Gastrocnemius medialis (tissue), 4 donors: ENCODE measurements at regions not wholly inside any gene's neighbourhood (a gene's known extent, or its start where the extent isn't known, plus 50 kb on each side); places are given as distances from the start of the nearest gene placed in this dataset.

Experiments used
- ATAC-seq, 2 donors: fragments of 150-250 bp; one replicate each; pipeline ENCODE4 v1.9.1; 2016
- DNase-seq, 2 donors: peaks; one replicate each; pipeline ENCODE4 v3.0.0-alpha.2; 2019
- H3K27ac ChIP-seq, 4 donors: fragments of 200-600 bp; sonication (generic); 1 replicate in 1 of 4; 2 replicates in 3 of 4; pipeline ENCODE4 v1.5.1; 2016 to 2018; ENCODE audit warnings: mild to moderate bottlenecking in 2 of 4, moderate library complexity in 1 of 4
- H3K27me3 ChIP-seq, 3 donors: fragments of 200-600 bp; sonication (generic) in 2 of 3; 1 replicate in 1 of 3; 2 replicates in 2 of 3; pipeline versions ENCODE4 v1.5.1 to v1.6.0; 2016 to 2019; ENCODE audit warnings: mild to moderate bottlenecking in 1 of 3, moderate library complexity in 1 of 3
- H3K36me3 ChIP-seq, 2 donors: fragments of 200-600 bp; sonication (generic) in 1 of 2; one replicate each; pipeline ENCODE4 v1.5.1; 2017 to 2018
- H3K4me1 ChIP-seq, 2 donors: fragments of 200-600 bp; sonication (generic) in 1 of 2; one replicate each; pipeline ENCODE4 v1.5.1; 2016 to 2017; ENCODE audit warnings: mild to moderate bottlenecking in 2 of 2
- H3K4me3 ChIP-seq, 4 donors: fragments of 200-600 bp; sonication (generic) in 3 of 4; 1 replicate in 1 of 4; 2 replicates in 3 of 4; pipeline ENCODE4 v1.5.1; 2016 to 2019; ENCODE audit warnings: mild to moderate bottlenecking in 2 of 4
- H3K9me3 ChIP-seq, 3 donors: fragments of 200-600 bp; sonication (generic) in 2 of 3; 1 replicate in 1 of 3; 2 replicates in 2 of 3; pipeline ENCODE4 v1.5.1; 2016 to 2019
- CTCF ChIP-seq, 5 experiments: fragments of 450-650 bp in 3 of 5; fragments of 200-600 bp in 2 of 5; sonication (generic) in 2 of 5; IDR thresholded peaks in 4 of 5; conservative IDR thresholded peaks in 1 of 5; 1 replicate in 4 of 5; 2 replicates in 1 of 5; pipeline ENCODE4 v1.5.1; 2016 to 2019; ENCODE audit warnings: antibody characterized with exemption in 5 of 5, mild to moderate bottlenecking in 3 of 5, moderate library complexity in 3 of 5
- POLR2A ChIP-seq, 2 donors: fragments of 450-650 bp; IDR thresholded peaks; one replicate each; pipeline ENCODE4 v1.6.1; 2017; ENCODE audit warnings: antibody characterized with exemption in 2 of 2, mild to moderate bottlenecking in 2 of 2, moderate library complexity in 2 of 2
- in situ Hi-C, 4 donors: fragments of 200-750 bp; cut with MboI; loops; one replicate each; pipeline versions ENCODE4 v1.15.0 to v1.8.0; 2017; ENCODE audit warnings: low sequenced_read_pairs in 4 of 4
- intact Hi-C: fragments of 100-400 bp; cut with DNase I; formaldehyde crosslinking; loops from one replicate; pipeline ENCODE4 v1.15.1; 2023; ENCODE audit warnings: low total_unique reads

- intact Hi-C loops, result no loop called here
- TF ChIP-seq POLR2A (IDR thresholded peaks at IDR 0.05) (no peak), CTCF (IDR thresholded peaks at IDR 0.05 in 4 of 5, conservative IDR thresholded peaks at IDR 0.05 in 1 of 5) (no peak)
- ATAC-seq (no peak), DNase-seq (no peak)
- Histone ChIP-seq H3K27me3 (no peaks in the 10 kb centered on the region), H3K4me1 (no peaks in the 10 kb centered on the region), H3K36me3 (no peaks in the 10 kb centered on the region), H3K4me3 (no peak overlapping the region), H3K27ac (no peak overlapping the region), H3K9me3 (no peaks in the 10 kb centered on the region)
- in situ Hi-C loops, result loop anchor here in 2 of 4 donors (10.0 to 25.0 kb wide), 3 partner anchors 111 to 261 kb away; no protein-coding TSS in a partner anchor
Measured at GRCh38 chr1:51048670-51049069, 53.4 kb upstream of the C1orf185 start.
